Lung microvascular endothelial cell (primary cell): ENCODE measurements at regions not wholly inside any gene's neighbourhood (a gene's known extent, or its start where the extent isn't known, plus 50 kb on each side); places are given as distances from the start of the nearest gene placed in this dataset.

Source experiments
- DNase-seq, 2 donors: peaks; one replicate each; pipeline versions ENCODE4 v3.0.0 to v3.0.0-alpha.2; 2010; ENCODE audit warnings: low read depth in 2 of 2

DNA sequence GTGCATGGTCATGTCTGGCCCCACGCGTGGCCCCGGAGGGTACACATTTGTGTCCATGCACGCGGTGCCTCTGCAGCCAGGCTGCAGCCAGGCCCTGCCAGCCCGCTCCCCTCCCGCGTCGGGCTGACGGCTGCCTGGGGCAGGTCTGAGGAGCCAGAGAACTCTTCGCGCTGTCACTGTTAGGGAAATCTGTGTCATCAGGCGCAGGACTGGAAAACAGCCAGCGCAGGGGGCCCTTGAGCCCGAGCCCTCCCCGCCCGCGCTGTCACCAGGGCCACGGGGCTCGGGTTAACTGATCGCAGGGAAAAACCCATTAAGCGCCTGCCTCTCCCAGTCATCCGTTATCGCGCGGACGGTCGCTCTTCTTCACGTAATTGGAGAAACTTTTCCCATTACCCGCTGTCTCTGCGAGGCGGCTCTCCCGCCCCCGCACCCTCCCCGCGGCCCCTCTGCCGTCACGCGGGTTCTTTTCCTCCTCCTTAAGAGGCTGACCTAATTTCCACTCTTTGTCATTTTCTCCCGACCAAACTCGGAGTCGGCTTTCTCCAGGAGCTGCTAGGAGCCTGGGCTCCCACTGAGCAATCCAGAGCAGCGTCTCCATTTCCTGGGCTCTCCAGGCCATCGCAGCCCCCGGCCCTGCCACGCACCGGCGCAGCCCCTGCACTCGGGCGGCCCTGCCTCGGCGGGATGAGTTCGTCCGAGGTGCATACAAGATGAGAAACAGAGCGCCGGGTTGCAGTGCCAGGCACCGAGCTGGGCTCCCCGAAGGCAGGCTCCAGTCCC is 57.5 kb upstream of the PRR23E start:
- no peak for DNase-seq

DNA sequence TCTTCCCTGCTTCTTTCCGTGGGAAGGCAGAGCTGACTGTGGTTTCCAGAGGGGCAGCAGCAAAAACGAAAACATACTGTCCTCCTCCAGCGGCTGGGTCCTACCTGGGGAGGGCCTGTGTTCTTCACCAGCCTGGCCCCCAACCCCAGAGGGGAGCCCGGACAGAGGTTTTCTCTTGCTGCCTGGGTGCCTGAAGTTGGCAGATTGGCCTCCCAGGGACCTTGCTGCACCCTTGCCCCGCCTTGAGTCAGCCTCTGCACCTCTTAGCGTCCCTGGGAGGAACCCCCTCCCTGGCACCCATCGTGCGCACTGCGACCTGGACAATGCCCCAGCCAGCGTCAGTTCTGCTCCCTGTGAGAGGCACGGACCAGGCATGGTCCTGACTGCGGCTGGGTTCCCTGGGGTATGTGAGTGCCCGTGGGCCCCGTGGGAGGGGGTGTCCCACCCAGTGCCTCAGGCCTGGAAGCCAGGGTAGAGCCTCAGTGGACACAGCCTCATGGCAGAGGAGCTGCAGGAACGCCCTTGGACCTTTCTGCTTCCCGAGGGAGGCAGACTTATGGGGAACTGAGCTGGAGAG is 56.8 kb upstream of the PRR23E start:
- no peak for DNase-seq

DNA sequence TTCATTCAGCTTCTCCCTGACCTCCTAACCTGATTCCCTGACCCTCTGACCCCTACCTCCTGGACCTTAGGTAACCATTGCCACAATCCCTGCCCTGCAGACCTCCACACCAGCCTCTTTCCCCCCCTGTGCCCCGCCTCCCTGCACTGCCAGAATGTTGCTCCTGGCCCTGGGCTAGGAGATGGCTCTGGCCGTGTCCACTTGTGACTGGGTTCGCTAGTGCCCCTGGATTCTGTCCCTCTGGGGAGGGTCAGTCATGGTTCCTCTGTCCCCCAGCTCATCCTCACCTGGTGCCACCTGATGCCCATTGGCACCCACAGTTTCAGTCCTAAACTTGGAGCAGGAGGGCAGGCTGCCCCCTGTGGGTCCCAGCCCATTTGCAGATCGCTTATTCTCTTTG is 56.2 kb upstream of the PRR23E start:
- DNase-seq = no peak

DNA sequence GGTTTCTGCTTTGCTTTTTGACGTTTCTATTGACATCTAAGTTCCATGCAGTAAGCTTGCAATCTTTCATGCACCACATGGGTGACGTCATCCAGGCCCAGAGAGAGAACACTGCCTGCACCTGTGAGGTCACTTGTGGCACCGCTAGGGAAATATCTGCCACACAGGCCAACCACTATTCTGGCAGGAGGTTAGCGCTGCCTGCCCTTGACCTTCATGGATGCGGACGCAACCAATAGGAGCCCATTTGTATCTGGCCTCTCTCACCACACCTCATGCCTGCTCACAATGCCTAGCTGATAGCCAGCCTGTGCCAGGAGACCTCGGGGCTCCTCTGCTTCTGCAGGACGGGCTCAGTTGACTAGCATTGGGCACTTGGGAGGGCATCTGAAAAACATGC is 55.8 kb upstream of the PRR23E start:
- no peak for DNase-seq

DNA sequence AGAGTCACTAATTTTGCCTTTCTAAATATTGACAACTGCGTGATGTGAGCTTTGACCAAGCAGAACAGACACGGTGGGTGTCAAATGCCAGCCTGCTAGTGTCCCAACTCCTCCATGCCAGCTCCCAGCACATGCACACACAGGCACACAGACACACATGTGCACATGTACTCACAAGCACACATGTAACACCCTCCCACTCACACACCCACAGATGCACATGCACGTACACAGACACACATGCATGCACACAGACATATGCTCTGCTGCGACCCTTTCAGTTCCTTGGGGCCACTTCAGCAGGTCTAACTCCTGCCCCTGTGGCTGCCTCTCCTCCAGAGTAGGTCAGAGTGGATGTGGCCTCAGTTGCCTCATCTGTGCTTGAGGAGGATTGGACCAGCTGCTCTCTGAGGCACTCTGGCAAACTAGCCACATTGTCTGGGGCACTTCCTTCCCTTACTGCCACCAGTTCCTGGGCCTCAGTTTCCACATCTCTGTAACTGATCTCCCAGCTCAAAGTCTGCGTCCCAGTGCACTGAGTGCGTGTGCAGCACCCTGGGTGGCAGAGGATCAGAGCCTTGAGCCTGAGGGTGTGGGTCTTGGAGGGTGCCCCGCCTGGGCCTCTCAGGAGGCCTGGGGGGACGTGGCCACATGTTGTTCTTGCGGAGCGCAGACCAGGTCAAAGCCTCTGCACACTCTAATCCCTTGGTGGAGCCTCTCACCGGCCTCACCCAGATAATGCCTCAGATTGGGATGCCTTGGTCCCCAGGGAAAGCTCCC is 55.0 kb upstream of the PRR23E start:
- no peak for DNase-seq

DNA sequence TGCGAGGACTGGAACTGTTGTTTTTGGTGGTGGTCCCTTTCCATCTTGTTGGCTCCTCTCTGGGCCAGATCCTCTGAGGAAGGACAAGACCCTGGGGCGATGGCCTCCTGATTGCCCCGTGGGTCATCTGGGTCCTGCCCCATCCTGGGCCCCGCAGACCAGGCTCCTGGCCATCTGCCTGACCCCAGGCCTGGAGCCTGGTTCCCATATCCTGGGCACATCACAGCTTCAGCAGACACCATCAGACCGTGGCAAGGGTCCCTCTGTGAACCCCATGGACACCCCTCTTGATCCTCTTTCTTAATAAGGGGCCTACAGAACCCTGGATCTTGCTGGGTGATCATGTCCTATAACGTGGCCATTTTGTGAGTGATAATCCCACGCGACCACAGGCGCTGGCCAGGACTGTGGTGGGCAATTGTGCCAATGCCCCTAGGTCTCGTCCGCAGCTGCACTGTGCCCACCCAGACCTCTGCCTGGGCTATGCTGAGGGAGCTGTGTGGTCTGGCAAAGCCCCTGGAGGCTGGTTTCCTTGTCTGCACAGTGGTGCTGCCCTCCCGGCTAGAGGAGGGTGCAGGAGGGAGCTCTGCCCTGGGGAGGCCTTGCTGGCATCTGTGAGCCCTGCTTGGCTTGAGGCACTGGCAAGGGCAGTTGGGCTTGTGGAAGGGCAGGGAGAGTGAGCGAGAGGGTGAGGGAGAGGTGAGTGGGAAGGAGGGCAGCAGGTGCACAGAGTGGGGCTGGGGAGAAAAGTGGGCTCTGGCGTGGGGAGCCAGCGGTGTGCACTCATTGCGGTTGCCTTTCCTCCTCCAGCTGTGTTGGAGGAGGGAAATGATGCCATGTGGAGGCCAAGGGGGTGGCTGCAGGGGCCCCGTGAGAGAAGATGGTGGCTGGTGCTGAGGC is 53.1 kb upstream of the PRR23E start:
- no peak for DNase-seq

DNA sequence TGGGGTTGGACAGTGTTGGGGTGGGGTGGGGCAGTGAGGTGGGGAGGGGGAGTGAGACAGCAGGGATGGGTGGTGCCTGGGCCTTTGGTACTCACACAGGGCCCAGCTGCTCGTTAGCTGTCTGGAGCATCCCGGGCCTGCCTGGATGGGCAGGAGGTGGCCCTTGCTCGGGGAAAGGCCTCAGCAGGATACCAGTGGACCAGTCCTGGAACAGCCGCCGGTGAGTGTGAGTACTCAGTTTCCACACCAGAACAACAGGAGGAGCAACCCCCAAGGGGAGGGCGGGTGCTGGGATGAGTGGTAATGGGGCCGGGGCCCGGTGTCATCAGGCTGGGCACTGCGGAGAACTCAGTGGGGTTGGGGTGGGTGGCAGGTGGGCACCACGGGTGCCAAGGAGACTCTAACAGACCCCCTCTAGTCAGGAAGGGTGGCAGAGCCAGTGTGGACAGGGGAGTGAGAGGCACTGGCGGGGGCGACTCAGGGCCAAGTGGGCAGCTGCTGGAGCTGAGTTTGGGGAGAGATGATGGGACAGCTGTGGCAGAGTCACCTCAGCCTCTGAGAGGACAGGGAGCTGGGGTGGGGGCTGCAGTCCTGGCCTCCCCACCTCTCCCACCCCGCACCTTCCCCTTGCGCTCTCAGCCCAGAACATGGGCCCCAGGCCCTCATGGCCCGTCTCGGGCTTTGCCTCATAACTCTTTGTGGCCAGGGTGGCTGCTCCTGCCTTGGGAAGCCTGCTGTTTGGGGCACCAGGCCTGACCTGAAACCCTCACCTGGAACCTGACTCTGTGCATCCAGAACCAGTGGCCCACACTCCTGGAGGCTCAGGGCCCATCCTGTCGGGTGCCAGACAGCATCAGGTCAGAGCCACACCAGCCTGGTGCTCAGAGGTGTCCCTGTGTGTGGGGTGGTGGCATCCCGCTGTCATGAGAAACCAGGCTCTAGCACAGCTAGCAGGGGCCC is 52.1 kb upstream of the PRR23E start:
- no peak for DNase-seq

DNA sequence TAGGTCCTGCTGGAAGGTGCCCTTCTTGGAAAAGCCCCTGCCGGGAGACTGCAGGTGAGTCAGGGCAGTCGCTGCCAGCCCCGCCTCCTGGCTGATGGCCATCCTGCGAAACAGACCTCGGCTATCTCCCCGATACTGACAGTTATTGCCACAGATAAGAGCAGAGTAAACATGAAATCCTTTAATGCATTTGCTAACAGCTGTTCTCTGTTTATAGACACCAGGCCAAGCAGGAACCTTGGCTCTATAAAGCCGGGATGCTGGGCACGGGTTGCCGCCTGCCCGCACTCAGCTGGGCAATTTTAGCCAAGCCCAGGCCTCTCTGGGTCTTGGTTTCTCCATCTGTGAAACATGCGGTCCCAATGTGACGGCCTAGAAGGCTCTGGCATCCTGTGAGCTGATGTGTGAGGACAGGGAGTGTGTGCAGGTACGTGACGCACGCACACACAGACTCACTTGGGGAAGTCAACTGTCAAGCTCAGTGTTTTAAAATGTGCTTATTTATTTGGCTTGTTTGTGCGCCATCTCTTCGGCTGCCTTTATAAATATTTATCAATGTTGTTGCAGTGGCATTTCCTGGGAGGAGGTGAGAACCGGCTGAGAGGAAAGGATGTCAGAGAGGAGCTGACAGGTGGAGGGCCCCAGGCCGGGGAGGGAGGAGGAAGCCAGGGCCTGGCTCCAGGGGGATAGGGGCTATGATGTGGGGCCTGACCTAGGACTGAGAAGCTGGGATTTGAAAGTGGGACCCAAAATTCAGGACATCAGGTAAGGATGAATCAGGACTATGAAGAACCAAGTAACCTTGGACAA is 50.8 kb upstream of the PRR23E start:
- no peak for DNase-seq
